22Rv1 (cell line): ENCODE measurements at regions not wholly inside any gene's neighbourhood (a gene's known extent, or its start where the extent isn't known, plus 50 kb on each side); places are given as distances from the start of the nearest gene placed in this dataset.

Source experiments
- ZFX ChIP-seq: fragments of 450-650 bp; IDR thresholded peaks from 2 replicates; pipeline ENCODE4 v1.6.1; 2017; ENCODE audit warnings: antibody characterized with exemption, borderline replicate concordance
- TF ChIP-seq, protein P1 (sequence below): fragments of 450-650 bp; IDR thresholded peaks from 2 replicates; pipeline ENCODE4 v1.5.1; 2017; ENCODE audit warnings: mild to moderate bottlenecking

DNA sequence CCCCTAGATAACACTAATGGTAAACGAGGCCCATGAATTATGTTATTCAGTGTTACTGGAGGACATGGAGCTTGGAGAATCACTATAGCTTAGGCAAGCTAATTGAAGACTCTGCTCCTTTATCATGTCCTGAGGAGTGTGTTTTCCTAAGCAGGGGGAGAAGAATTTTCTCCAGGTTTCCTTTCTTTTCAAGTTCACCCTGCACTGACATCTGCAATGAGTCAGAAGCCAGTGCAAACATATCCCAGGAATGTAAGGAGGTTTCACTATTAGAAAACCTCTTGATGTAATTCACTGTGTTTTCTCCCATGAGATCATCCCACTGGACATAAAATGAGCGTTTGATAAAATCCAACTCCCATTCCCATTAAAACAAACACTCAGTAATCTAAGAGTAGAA is 75.6 kb downstream of the DMRT2 start:
- TF ChIP-seq, protein P1, sequence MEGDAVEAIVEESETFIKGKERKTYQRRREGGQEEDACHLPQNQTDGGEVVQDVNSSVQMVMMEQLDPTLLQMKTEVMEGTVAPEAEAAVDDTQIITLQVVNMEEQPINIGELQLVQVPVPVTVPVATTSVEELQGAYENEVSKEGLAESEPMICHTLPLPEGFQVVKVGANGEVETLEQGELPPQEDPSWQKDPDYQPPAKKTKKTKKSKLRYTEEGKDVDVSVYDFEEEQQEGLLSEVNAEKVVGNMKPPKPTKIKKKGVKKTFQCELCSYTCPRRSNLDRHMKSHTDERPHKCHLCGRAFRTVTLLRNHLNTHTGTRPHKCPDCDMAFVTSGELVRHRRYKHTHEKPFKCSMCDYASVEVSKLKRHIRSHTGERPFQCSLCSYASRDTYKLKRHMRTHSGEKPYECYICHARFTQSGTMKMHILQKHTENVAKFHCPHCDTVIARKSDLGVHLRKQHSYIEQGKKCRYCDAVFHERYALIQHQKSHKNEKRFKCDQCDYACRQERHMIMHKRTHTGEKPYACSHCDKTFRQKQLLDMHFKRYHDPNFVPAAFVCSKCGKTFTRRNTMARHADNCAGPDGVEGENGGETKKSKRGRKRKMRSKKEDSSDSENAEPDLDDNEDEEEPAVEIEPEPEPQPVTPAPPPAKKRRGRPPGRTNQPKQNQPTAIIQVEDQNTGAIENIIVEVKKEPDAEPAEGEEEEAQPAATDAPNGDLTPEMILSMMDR: no peak
- TF ChIP-seq ZFX: no peak
